ENCODE measurements at regions not wholly inside any gene's neighbourhood (a gene's known extent, or its start where the extent isn't known, plus 50 kb on each side); places are given as distances from the start of the nearest gene placed in this dataset.

DNA sequence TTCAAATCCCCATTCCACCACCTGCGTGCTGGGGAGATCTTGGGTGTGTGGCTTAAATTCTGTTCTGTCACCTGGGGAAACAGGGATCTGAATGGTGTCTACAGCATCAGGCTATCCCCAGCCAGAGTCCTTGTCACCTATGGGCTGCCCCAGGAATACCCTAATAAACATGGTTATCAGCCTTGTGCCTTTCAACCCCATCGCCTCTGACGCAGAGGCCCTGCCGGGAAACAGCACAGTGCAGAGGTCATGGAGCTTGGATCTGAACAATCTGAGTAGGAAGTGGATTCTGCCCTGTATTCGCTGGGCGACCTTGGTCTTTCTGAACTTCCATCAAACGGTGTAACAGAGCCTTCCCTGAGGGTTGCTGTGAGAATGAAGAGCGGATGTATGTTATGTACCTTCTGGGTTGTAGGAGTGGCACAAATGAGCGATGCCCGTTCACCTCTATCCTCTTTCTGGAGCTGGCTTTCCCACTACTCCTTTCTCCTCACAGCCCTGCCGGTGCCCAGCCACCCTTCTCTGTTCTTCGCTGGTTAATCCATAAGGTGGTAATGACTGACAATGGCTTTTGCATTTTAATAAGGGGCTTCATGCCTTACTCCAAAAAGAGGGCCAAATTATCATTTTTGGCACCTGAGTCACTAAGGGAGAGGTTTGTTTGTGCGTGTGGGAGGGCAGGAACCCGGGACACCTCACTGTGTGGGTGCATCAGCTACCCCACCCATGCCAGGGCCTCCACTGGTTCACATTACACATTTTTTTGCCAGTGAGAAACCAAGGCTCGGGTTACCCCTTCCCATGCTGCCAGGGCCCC, 256.5 kb downstream of the MYCN start:
- WGBS, 2 donors = 79 to 86% methylated on average over 13 to 15 of the region's 15 CpGs
- intact Hi-C loops (cut with DNase I) = no loop called here
- Histone ChIP-seq H3K4me1 (peaks cover 0 to 2% (median 0%) of the 10 kb centered on the region in 3 donors), H3K27me3 (no peaks in the 10 kb centered on the region), H3K27ac (no peak overlapping the region), H3K9me3 (no peaks in the 10 kb centered on the region), H3K36me3 (no peaks in the 10 kb centered on the region), H3K4me3 (no peak overlapping the region)
- DNase-seq = no peak
- TF ChIP-seq CTCF (IDR thresholded peaks at IDR 0.05) (no peak), POLR2A (IDR thresholded peaks at IDR 0.05) (no peak)

DNA sequence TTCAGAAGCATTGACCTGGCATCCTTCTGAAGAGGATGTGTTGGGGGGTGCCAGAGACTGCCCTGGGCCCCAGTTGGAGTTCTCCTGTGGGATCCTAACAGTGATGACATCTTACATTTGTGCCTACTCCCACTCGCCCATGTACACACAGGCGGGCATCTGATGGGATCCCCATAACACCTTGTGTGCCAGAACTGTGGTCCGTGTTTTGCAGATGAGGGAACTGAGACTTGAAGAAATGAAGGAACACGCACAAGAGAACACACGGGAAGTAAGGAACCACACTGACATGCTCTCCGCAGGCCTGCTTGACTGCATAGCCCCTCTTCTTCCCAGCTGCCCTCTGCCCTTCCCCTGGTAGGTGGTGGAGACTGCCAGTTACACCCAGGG, 255.3 kb downstream of the MYCN start:
- DNase-seq = no peak
- H3K36me3 ChIP-seq = no peaks in the 10 kb centered on the region
- TF ChIP-seq CTCF (IDR thresholded peaks at IDR 0.05) (no peak), POLR2A (IDR thresholded peaks at IDR 0.05) (no peak)
- H3K4me3 ChIP-seq = no peak overlapping the region
- H3K9me3 ChIP-seq = no peaks in the 10 kb centered on the region
- 76 to 97% methylated on average over 6 of the region's 6 CpGs for WGBS, 2 donors
- intact Hi-C loops (cut with DNase I) = no loop called here
- no peaks in the 10 kb centered on the region for H3K27me3 ChIP-seq
- no peak overlapping the region for H3K27ac ChIP-seq
- no peaks in the 10 kb centered on the region for H3K4me1 ChIP-seq

- TF ChIP-seq POLR2A (IDR thresholded peaks at IDR 0.05) = no peak
- no peak for TF ChIP-seq CTCF (IDR thresholded peaks at IDR 0.05)
- intact Hi-C loops (cut with DNase I) = no loop called here
- Histone ChIP-seq H3K27ac (no peak overlapping the region), H3K36me3 (no peaks in the 10 kb centered on the region), H3K4me3 (no peak overlapping the region), H3K9me3 (no peaks in the 10 kb centered on the region), H3K27me3 (no peaks in the 10 kb centered on the region), H3K4me1 (no peaks in the 10 kb centered on the region)
- 77 to 78% methylated on average over 6 of the region's 6 CpGs for WGBS, 2 donors
- no peak for DNase-seq
Observed at GRCh38 chr2:16194931-16195680, 254.8 kb downstream of the MYCN start.

DNA sequence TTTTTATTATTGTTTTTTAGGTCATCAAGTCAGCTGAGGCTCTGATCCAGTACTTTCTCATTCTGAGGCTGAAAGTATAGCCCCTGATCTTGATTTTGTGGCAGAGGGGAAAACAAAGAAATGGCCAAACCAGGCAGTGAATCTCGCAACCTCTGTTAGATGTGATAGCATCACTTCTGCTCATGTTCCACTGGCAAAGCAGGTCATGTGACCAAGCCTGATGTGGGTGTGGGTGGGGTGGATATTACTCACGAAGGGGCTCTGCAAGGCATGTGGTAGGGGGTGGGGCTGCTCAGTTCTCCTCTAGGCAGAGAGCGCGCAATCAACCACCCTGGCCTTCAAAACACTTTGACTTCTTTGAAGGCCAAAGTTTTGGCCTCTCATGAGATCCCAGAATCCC, 254.2 kb downstream of the MYCN start:
- 82 to 93% methylated on average over 4 of the region's 4 CpGs for WGBS, 2 donors
- H3K27me3 ChIP-seq = no peaks in the 10 kb centered on the region
- intact Hi-C loops (cut with DNase I) = no loop called here
- H3K4me1 ChIP-seq = no peaks in the 10 kb centered on the region
- H3K36me3 ChIP-seq = no peaks in the 10 kb centered on the region
- TF ChIP-seq CTCF (IDR thresholded peaks at IDR 0.05) (no peak), POLR2A (IDR thresholded peaks at IDR 0.05) (no peak)
- H3K9me3 ChIP-seq = no peaks in the 10 kb centered on the region
- H3K4me3 ChIP-seq = no peak overlapping the region
- no peak for DNase-seq
- H3K27ac ChIP-seq = no peak overlapping the region

- H3K4me3 ChIP-seq = no peak overlapping the region
- H3K4me1 ChIP-seq = no peaks in the 10 kb centered on the region
- intact Hi-C loops (cut with DNase I) = no loop called here
- H3K36me3 ChIP-seq = no peaks in the 10 kb centered on the region
- TF ChIP-seq CTCF (IDR thresholded peaks at IDR 0.05) = no peak
- no peak for TF ChIP-seq POLR2A (IDR thresholded peaks at IDR 0.05)
- H3K9me3 ChIP-seq = no peaks in the 10 kb centered on the region
- H3K27me3 ChIP-seq = no peaks in the 10 kb centered on the region
- no peak for DNase-seq
- no peak overlapping the region for H3K27ac ChIP-seq
- 90 to 92% methylated on average over 1 of the region's 1 CpG for WGBS, 2 donors
Observed at GRCh38 chr2:16194096-16194390, 253.7 kb downstream of the MYCN start.
